Ammon's horn (tissue), 1 donor: ENCODE measurements at regions not wholly inside any gene's neighbourhood (a gene's known extent, or its start where the extent isn't known, plus 50 kb on each side); places are given as distances from the start of the nearest gene placed in this dataset.
"Not testable (repeated sequence)": the region's sequence is repeated elsewhere in the genome, so short reads cannot be mapped to it uniquely, and the experiment has no call there.

Source experiments
- DNase-seq: peaks from one replicate; pipeline ENCODE4 v3.0.0-alpha.2; 2016; ENCODE audit warnings: low spot score

GRCh38 chr18:77373730-77374445, 124.2 kb downstream of the GALR1 start:
- DNase-seq, result no peak

DNA sequence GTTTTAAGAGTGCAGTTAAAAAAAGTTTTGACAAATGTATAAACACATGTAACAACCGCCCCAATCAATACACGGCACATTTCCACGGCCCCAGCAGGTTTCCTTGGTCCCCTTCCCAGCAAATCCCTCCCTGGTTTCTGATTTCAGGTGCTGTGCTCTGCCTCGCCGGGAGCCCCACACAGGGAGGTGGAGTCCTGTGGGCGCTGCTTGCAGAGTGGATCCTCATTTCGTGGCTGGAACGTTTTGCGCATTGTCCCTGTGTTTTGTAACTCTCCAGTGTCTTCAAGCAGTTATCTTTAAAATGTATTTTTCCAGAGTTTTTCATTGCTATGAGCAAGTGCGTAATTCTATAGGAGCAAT, 124.8 kb downstream of the GALR1 start:
- DNase-seq, result no peak

DNA sequence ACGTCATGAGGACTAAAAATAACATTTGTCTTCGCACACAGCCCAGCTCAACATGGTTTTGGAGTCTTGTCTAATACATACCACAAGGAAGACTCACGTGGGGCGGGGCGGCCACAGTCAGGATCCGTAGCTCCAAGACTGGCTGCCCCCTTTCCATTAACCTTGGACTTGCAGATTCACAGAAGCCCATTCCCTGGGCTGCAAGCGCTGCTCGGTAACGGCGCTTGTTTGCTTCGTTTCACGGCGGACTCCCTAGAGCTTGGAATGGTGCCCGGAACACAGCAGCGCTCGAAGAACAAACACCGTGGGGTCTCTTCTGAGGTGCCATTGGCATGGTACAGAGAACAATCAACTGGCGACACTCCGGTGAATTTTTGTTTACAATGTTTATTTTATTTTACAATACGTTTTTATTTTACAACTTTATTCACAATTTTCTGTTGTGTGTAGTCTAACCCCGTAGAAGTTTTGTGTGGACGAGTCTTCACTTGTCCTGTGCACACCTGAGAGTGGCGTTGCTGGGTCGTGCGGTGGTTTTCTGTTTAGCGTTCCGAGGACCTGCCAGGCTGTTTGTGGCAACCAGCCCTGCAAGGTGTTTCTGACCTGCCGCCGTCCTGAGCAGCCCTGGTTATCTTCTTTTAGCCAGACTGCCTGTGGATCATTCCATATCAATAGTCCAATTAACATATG, 126.5 kb downstream of the GALR1 start:
- peak; percentile 21 for DNase-seq

GRCh38 chr18:77376733-77377094, 127.1 kb downstream of the GALR1 start:
- DNase-seq, result no peak

- no peak for DNase-seq
Observed at GRCh38 chr18:77377813-77378212, 128.2 kb downstream of the GALR1 start.

GRCh38 chr18:77379976-77380509, 130.4 kb downstream of the GALR1 start:
- no peak for DNase-seq

DNA sequence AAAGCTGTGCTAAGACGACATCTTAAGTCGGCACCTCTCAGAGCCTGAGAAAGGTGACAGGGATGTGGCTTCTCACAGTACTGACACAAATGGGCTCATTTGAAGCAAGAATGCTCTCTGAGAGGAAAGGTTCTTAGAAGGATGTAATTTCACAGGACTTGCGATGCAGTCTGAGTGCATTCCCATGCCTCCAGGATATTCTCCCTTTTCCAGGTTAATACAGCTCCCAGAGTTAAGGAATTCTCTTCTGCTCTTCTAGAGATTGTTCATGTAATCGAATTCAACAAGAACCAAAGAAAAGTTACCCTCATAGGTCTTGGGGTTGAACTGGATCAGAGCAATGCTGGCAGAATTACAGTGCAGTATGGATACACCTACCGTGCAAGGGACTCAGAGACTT, 131.0 kb downstream of the GALR1 start:
- no peak for DNase-seq

- no peak for DNase-seq
Observed at GRCh38 chr18:77392321-77392720, 142.7 kb downstream of the GALR1 start.

GRCh38 chr18:77393519-77393918, 143.9 kb downstream of the GALR1 start:
- no peak for DNase-seq

DNA sequence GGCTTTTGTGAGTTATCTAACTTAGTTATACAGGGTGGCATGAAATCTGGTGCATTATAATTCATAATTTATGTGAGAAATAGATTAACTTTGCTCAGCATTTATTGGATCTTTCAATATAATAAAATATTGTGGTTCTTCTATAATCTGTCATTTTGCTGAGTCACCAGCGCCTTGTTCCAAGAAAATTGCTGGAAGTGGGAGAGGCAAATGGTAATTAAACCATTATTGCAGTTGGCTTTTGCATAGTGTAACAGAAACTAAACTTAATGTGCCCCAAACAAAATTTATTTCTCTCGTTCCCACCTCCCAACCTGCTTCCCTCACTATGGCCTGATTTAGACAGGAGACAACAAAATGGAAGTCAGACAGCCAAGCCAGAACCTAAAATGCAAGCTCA, 146.3 kb downstream of the GALR1 start:
- DNase-seq, result no peak

DNA sequence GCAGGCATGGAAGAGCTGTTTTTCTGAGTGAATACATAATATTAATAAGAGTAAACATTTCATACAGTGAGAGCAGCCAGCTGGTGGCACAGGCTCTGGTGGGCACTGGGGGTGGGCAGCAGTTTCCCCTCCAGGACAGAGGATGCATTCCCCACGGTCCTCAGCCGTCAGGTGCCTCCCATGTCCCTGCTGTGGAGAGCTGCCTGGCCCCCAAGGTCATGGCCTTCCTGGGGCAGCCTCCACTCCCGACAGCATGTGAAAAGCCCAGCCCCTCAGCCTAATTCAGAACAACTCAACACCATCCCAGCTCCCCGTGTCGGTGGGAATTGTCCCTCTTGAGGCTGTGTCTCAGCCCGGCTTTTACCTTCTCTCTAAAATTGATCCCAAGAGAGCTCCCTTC, 147.4 kb downstream of the GALR1 start:
- DNase-seq, result no peak

DNA sequence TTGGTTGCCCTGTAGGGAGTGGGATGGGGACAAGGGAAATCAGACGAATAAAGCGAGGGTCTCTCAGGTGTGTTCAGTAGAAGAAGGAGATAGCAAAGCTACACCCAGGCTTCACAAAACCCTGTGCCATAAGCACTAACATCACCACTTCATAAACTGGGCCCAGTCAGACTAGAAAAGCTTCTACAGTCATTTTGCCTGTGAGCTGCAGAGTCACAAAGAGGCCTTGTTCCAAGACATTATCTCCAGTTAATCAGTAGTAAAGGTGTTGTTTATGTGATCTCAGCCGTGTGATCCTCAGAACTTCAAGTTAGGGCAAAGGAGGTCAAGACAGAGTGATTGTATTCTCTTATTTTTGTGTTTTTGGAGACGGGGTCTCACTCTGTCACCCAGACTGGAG, 148.0 kb downstream of the GALR1 start:
- no peak for DNase-seq

GRCh38 chr18:77400561-77400960, 150.9 kb downstream of the GALR1 start:
- DNase-seq, result no peak

DNA sequence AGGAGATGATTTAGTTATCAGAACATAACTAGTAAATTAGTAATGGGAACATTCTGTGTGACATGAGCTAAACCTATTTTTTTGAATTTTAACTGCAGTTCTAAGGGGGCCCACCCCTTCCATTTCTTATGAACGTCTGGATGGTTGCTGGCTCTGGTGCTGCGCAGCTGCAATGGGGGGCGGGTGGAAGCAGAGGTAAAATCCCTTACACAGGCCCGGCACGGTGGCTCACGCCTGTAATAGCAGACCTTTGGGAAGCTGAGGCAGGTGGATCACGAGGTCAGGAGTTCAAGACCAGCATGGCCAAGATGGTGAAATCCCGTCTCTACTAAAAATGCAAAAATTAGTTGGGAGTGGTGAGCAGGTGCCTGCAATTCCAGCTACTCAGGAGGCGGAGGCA, 151.5 kb downstream of the GALR1 start:
- DNase-seq, result no peak

DNA sequence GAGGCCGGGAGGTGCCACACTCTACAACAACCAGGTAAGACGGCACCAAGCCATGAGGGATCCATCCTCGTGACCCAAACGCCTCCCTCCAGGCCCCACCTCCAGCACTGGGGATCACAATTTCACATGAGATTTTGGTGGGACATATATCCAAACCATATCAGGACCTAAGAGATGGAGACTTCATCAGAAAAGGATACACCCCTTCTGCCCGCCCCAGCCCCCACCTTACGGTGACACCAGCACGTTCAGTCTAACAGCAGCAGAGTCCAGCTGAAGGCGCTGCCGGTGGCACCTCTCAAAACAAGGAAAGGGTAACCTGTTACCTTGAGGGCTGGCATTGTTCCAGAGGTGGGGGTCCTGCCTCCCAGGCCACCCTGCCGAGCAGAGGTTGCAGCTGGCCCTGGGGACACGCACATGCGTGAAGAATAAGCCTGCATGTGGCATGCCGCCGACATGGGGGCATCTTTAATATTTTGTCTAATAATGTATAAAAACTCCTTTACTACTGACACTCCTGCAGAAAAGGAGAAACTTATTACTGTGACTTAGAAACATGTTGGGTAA, 154.4 kb downstream of the GALR1 start:
- no peak for DNase-seq

- no peak for DNase-seq
Observed at GRCh38 chr18:77405096-77405495, 155.4 kb downstream of the GALR1 start.

DNA sequence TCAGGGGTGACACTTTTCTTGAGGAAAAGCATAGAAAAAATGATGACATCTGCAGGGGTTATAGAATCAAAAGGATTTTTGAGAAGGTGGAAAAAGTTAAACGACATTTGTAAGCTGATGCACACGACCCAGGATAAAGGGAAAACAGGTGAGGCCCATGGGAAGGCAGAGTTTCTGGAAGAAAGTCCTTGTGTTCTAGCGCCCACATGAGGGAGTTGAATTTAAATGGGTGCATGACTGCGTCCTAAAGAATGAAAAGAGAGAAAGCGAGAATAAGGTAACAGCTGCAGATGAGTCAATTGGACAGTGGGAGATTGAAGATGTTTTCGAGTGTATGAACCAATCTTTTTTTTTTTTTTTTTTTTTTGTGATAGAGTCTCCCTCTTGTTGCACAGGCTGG, 158.1 kb downstream of the GALR1 start:
- DNase-seq, result no peak

DNA sequence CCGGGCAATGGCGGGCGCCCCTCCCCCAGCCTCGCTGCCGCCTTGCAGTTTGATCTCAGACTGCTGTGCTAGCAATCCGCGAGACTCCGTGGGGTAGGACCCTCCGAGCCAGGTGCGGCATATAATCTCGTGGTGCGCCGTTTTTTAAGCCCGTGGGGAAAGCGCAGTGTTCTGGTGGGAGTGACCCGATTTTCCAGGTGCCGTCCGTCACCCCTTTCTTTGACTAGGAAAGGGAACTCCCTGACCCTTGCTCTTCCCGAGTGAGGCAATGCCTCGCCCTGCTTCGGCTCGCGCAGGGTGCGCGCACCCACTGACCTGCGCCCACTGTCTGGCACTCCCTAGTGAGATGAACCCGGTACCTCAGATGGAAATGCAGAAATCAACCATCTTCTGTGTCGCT, 171.9 kb downstream of the GALR1 start:
- not testable (repeated sequence) for DNase-seq

DNA sequence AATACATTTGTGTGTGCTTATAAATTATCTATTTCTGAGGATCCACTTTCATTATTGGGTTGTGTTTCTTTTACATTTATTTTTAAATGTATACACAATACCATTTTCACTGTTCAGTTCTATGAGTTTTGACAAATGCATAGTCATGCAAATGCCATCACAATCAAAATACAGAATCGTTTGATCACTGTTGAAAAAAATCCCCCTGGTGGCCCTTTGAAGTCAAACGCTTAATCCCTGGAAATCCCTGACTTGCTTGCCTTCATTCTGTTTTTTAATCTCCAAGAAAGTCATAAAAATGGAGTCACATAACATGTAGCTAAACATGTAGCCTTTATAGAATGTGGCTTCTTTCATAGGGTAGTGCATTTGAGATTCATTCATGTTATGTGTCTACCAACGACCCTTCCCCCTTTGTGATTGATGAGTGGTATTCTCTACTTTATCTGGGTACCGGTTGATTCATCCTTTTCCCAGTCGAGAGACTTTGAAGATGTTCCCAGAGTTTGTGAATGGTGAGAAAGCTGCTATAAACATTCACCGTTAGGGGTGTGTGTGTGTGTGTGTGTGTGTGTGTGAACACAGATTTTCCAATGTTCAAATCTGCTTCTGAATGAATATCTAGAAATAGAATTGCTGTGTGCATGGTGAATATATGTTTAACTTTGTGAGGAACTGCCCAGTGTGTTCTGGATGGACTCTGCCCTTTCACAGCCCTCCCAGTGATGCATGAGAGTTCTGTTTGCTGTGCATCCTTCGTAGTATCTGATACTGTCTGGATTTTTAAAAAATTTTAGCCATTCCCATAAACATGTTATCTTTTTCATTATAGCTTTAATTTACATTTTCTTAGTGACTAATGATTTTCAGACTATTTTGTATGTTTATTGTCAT, 173.6 kb downstream of the GALR1 start:
- no peak for DNase-seq

- DNase-seq, result peak; percentile 49
Observed at GRCh38 chr18:77433076-77433475, 183.4 kb downstream of the GALR1 start.

DNA sequence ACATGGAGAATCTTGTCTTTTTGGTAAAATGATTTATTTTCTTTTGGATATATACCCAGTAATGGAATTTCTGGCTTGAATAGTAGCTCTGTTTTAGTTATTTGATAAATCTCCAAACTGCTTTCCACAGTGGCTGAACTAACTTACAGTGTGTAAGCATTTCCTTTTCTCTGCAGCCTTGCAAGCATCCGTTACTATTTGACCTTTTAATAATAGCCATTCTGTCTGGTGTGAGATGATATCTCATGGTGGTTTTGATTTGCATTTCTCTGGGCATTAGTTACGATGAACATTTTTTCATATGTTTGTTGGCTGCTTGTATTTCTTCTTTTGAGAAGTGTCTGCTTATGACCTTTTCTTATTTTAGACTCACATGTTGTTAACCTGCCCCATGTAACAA, 190.2 kb downstream of the GALR1 start:
- DNase-seq, result no peak

GRCh38 chr18:77442393-77442792, 192.7 kb downstream of the GALR1 start:
- DNase-seq, result no peak
